Adrenal gland (tissue), 9 donors: ENCODE measurements at regions not wholly inside any gene's neighbourhood (a gene's known extent, or its start where the extent isn't known, plus 50 kb on each side); places are given as distances from the start of the nearest gene placed in this dataset.

Experiments
- DNase-seq, 7 donors: peaks; one replicate each; pipeline ENCODE4 v3.0.0-alpha.2; 2019 to 2020
- H3K27ac ChIP-seq, 5 donors: fragments of 200-600 bp; sonication (generic) in 4 of 5; 1 replicate in 3 of 5; 2 replicates in 2 of 5; pipeline versions ENCODE4 v1.5.1 to v1.8.0; 2016 to 2020; ENCODE audit warnings: mild to moderate bottlenecking in 1 of 5
- H3K27me3 ChIP-seq: fragments of 200-600 bp; 2 replicates; pipeline ENCODE4 v1.8.0; 2021
- H3K36me3 ChIP-seq, 2 donors: fragments of 200-600 bp; replicated peaks in 1 of 2; 1 replicate in 1 of 2; 2 replicates in 1 of 2; pipeline versions ENCODE4 v1.5.1 to v1.8.0; 2018 to 2022
- H3K4me1 ChIP-seq, 2 donors: fragments of 200-600 bp; replicated peaks in 1 of 2; 1 replicate in 1 of 2; 2 replicates in 1 of 2; pipeline versions ENCODE4 v1.5.1 to v1.8.0; 2018 to 2021
- H3K4me3 ChIP-seq, 4 donors: fragments of 200-600 bp; sonication (generic) in 3 of 4; one replicate each; pipeline ENCODE4 v1.5.1; 2016 to 2018
- H3K9me3 ChIP-seq, 3 donors: fragments of 200-600 bp; sonication (generic) in 1 of 3; replicated peaks in 1 of 3; 1 replicate in 2 of 3; 2 replicates in 1 of 3; pipeline versions ENCODE4 v1.5.1 to v1.8.0; 2016 to 2021
- CTCF ChIP-seq, 6 experiments: fragments of 450-650 bp in 4 of 6; fragments of 200-600 bp in 2 of 6; sonication (generic) in 1 of 6; IDR thresholded peaks; 1 replicate in 5 of 6; 2 replicates in 1 of 6; pipeline versions ENCODE4 v1.5.1 to v1.8.0; 2016 to 2021; ENCODE audit warnings: antibody characterized with exemption in 6 of 6, mild to moderate bottlenecking in 2 of 6, moderate library complexity in 1 of 6
- POLR2A ChIP-seq, 2 donors: fragments of 450-650 bp; IDR thresholded peaks; one replicate each; pipeline ENCODE4 v1.6.1; 2017; ENCODE audit warnings: antibody characterized with exemption in 2 of 2, mild to moderate bottlenecking in 2 of 2, moderate library complexity in 1 of 2
- WGBS, 4 donors: extraction: QIAGEN DNeasy Blood & Tissue Kit in 2 of 4; methylation state at CpG; one replicate each; pipeline versions ENCODE4 v1.1.5 to v1.1.7; 2013 to 2017; 5-methylcytosine and 5-hydroxymethylcytosine counted together
- intact Hi-C, 2 donors: fragments of 100-400 bp; cut with DNase I; formaldehyde crosslinking; loops; one replicate each; pipeline versions ENCODE4 v1.14.1 to v1.15.0; 2022 to 2023
- donor health status: healthy with polysubstance abuse.
- donor health status: Bipolar disorder and iron deficiency.
- donor health status: DM: yes; HTN: yes; CAD: no.
- donor health status: DM: no; HTN: no; CAD: no.
- donor health status: DM: no; HTN: no; CAD: no.

GRCh38 chr11:70732023-70732880 is 333.9 kb downstream of the CTTN start:
- Histone ChIP-seq H3K27me3 (no peaks in the 10 kb centered on the region), H3K4me1 (no peaks in the 10 kb centered on the region), H3K4me3 (no peak overlapping the region), H3K9me3 (no peaks in the 10 kb centered on the region), H3K36me3 (no peaks in the 10 kb centered on the region), H3K27ac (no peak overlapping the region)
- WGBS, 4 donors, result 82 to 97% (median 92%) methylated on average over 14 of the region's 14 CpGs
- TF ChIP-seq POLR2A (IDR thresholded peaks at IDR 0.05), result no peak
- TF ChIP-seq CTCF (IDR thresholded peaks at IDR 0.05), result no peak
- intact Hi-C loops, result no loop called here
- no peak for DNase-seq

DNA sequence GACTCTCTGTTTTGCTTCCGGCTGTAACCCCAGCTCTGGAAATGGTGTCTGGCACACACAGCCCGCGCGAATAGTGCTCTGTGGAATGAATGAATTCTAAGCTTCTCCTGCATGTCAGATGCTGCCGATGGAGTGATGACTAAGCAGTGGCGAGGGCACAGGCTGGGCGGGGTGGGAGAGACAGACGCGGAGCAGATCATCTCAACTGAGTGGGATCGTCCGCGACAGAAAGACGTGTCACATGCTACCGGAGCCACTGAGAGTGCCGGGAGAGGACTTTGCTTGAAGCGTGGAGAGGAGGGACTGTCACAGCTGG is 334.5 kb downstream of the CTTN start:
- Histone ChIP-seq H3K27me3 (no peaks in the 10 kb centered on the region), H3K36me3 (no peaks in the 10 kb centered on the region), H3K4me3 (no peak overlapping the region), H3K4me1 (no peaks in the 10 kb centered on the region), H3K9me3 (no peaks in the 10 kb centered on the region), H3K27ac (no peak overlapping the region)
- no peak for DNase-seq
- 88 to 96% (median 90%) methylated on average over 16 of the region's 16 CpGs for WGBS, 4 donors
- TF ChIP-seq CTCF (IDR thresholded peaks at IDR 0.05), result no peak
- no peak for TF ChIP-seq POLR2A (IDR thresholded peaks at IDR 0.05)
- intact Hi-C loops, result no loop called here

DNA sequence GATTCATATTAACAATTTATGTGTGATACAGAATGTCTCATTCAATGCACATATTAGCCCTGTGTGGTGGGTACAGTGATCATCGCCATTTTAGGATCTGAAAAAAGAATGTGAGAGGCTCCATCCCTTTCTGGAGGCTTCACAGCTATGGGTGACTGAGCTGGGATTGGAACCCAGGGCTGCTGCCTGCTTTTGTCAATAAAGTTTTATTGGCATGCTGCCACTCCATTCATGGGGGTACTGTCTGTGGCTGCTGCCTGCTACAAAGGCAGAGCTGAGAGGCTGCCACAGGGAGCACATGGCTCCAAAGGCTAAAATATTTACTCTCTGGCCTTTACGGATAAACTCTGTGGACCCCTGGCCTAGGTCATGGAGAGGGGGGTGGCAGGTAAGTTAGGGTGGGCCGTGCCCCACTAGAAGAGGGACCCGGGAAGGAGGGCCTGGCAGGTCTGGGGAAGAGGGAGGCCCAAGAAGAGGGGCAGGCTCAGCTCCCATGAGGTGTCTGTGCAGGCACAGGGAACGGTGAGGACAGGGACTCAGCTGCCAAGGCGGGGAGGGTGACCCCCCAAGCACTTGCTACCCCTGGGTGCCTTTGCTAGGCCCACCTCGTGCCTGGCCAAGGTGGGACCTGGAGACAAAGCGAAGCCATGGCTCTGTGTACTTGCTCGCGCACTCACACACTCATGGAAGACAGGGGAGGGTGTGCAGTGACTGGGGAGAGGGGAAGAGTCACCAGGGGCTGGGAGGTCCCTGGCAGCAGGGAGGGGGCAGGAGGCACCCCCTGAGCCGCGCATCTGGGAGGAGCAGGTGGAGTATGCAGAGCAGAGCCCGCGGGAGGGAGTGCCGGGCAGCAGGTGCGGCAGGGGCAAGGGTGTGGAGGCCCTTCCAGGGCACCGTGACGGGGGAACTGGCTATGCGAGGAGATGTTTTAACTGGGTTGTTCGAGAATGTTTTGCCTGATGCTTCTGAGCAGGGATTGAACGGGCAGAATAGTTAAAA is 335.3 kb downstream of the CTTN start:
- intact Hi-C loops, result no loop called here
- no peak for DNase-seq
- H3K27me3 ChIP-seq, result no peaks in the 10 kb centered on the region
- TF ChIP-seq CTCF (IDR thresholded peaks at IDR 0.05), result no peak
- TF ChIP-seq POLR2A (IDR thresholded peaks at IDR 0.05), result no peak
- no peaks in the 10 kb centered on the region for H3K4me1 ChIP-seq
- no peak overlapping the region for H3K4me3 ChIP-seq
- WGBS, 4 donors, result 88 to 90% (median 89%) methylated on average over 21 of the region's 21 CpGs
- H3K9me3 ChIP-seq, result no peaks in the 10 kb centered on the region
- no peak overlapping the region for H3K27ac ChIP-seq
- no peaks in the 10 kb centered on the region for H3K36me3 ChIP-seq

DNA sequence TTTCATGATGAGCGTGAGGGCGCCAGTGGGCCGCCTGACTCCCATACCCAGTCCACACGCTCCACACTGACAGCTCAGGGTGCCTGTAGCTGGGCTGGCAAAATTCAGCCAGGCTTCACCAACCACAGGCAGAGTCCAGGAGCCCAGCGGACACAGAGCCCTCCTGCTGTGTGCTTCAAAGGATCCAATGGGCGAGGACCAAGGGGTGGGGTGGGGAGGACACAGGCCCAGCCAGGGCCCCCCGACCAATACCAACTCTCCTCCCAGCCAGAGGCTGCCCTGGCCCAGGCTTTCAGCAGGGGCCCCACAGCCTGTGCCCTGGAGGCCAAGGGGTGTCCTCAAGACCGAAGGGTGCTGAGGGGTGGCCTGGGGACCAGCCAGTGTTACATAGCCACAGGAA is 336.1 kb downstream of the CTTN start:
- Histone ChIP-seq H3K4me1 (no peaks in the 10 kb centered on the region), H3K4me3 (no peak overlapping the region), H3K27me3 (no peaks in the 10 kb centered on the region), H3K27ac (no peak overlapping the region), H3K9me3 (no peaks in the 10 kb centered on the region), H3K36me3 (no peaks in the 10 kb centered on the region)
- 86 to 96% (median 91%) methylated on average over 7 to 8 of the region's 8 CpGs for WGBS, 4 donors
- no peak for TF ChIP-seq CTCF (IDR thresholded peaks at IDR 0.05)
- no peak for DNase-seq
- intact Hi-C loops, result no loop called here
